Right lobe of liver (tissue), 4 donors: ENCODE measurements at regions not wholly inside any gene's neighbourhood (a gene's known extent, or its start where the extent isn't known, plus 50 kb on each side); places are given as distances from the start of the nearest gene placed in this dataset.

Experiments
- POLR2A ChIP-seq: fragments of 450-650 bp; IDR thresholded peaks from one replicate; pipeline ENCODE4 v1.6.1; 2017; ENCODE audit warnings: antibody characterized with exemption, mild to moderate bottlenecking
- TF ChIP-seq, protein P1 (sequence below), 4 donors: fragments of 200-600 bp in 3 of 4; fragments of 450-650 bp in 1 of 4; IDR thresholded peaks; one replicate each; pipeline versions ENCODE4 v1.5.1 to v1.8.0; 2016 to 2022; ENCODE audit warnings: antibody characterized with exemption in 4 of 4, mild to moderate bottlenecking in 2 of 4
- donor health status: DM: no; HTN: no; CAD: no.
- donor health status: DM: no; HTN: no; CAD: no.
- donor health status: DM: no; HTN: yes; CAD: no.

DNA sequence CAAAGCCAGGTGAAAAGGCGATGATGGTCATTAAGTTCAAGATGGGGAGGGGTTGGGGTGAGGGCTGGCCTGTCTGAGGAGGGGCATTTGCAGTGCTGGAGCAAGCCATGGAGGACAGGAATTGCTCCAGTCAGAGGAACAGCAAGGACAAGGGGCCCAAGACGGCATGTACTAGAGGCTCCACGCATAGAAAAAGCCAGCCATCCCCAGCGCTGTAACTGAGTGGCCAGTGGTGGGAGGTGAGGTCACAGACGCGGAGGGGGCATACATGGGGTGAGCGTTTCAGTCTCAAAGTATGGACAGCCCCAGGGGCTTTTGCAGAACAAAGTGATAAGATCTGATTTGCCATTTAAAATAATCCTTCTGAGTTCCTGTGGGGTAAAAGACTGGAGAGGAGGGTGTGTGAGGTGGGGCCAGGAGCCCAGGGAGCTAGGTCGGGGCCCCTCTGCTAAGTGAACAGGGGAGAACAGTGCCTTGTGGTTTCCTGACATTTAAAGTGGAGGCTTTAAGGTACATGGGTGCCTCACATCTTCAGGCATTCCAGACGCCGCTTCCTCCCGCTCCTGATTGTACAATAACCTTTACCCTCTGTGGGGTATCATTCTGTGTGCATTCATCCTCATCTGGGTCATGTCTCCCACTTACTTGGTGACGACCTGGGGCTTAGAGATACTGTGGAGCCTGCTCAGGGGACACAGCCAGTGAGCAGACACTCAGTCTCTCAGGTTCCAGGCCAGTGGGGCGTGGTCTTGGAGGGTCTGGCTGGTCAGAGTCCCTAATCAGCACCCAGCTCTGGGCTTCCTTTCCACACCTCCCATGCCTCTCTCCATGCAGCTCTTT lies 105.6 kb upstream of the GPR26 start:
- no peak for TF ChIP-seq POLR2A
- TF ChIP-seq, protein P1, sequence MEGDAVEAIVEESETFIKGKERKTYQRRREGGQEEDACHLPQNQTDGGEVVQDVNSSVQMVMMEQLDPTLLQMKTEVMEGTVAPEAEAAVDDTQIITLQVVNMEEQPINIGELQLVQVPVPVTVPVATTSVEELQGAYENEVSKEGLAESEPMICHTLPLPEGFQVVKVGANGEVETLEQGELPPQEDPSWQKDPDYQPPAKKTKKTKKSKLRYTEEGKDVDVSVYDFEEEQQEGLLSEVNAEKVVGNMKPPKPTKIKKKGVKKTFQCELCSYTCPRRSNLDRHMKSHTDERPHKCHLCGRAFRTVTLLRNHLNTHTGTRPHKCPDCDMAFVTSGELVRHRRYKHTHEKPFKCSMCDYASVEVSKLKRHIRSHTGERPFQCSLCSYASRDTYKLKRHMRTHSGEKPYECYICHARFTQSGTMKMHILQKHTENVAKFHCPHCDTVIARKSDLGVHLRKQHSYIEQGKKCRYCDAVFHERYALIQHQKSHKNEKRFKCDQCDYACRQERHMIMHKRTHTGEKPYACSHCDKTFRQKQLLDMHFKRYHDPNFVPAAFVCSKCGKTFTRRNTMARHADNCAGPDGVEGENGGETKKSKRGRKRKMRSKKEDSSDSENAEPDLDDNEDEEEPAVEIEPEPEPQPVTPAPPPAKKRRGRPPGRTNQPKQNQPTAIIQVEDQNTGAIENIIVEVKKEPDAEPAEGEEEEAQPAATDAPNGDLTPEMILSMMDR (IDR thresholded peaks at IDR 0.05): no peak
